GM23248 (cell line): ENCODE measurements at regions not wholly inside any gene's neighbourhood (a gene's known extent, or its start where the extent isn't known, plus 50 kb on each side); places are given as distances from the start of the nearest gene placed in this dataset.

Experiments
- EZH2 ChIP-seq: fragments of 200-600 bp; sonication (generic); IDR thresholded peaks from 2 replicates; pipeline ENCODE4 v1.6.1; 2018; ENCODE audit warnings: antibody characterized with exemption, mild to moderate bottlenecking; ENCODE audit not compliant: insufficient read depth, poor library complexity, severe bottlenecking
- EZH2phosphoT487 ChIP-seq: fragments of 200-600 bp; sonication (generic); IDR thresholded peaks from 2 replicates; pipeline ENCODE4 v1.6.1; 2018; ENCODE audit warnings: antibody characterized with exemption, moderate library complexity, mild to moderate bottlenecking, low read depth; ENCODE audit not compliant: insufficient read depth

DNA sequence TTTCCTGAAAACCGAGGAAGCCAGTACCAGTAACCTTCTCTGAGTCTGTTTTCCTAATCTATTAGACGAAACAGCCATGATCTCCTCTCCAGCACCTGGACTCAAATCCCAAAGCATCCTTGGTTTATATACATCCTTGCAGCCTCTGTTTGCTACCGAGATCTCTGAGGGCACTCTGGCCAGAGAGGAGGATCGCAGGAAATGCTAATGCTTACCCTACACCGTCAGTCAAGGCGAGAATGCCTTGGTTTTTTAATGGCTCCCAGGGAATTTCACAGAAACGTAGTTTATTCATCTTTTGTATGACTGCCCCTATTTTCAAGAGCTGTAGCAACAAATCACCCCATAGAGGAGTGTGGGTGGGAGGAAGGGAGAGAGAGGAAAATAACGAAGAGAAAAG lies 91.5 kb upstream of the CALN1 start:
- TF ChIP-seq EZH2 (no peak), EZH2phosphoT487 (no peak)
